Loucy (cell line): ENCODE measurements at regions not wholly inside any gene's neighbourhood (a gene's known extent, or its start where the extent isn't known, plus 50 kb on each side); places are given as distances from the start of the nearest gene placed in this dataset.

ENCODE experiments used
- H2AFZ ChIP-seq: fragments of 200-600 bp; sonication (generic); 2 replicates; pipeline ENCODE4 v1.6.0; 2016; ENCODE audit warnings: antibody characterized with exemption, mild to moderate bottlenecking, low read length, moderate library complexity
- H3F3A ChIP-seq: fragments of 200-600 bp; 2 replicates; pipeline ENCODE4 v1.6.0; 2016; ENCODE audit warnings: antibody characterized with exemption, low read depth, mild to moderate bottlenecking
- H3K27me3 ChIP-seq: fragments of 200-600 bp; sonication (generic); 2 replicates; pipeline ENCODE4 v1.6.1; 2014; ENCODE audit warnings: low read length, mild to moderate bottlenecking; ENCODE audit not compliant: insufficient read depth, poor library complexity, severe bottlenecking
- H3K36me3 ChIP-seq: fragments of 200-600 bp; sonication (generic); 2 replicates; pipeline ENCODE4 v1.6.1; 2016; ENCODE audit warnings: low read length; ENCODE audit not compliant: insufficient read depth
- H3K4me1 ChIP-seq: fragments of 200-600 bp; sonication (generic); 2 replicates; pipeline ENCODE4 v1.5.1; 2014; ENCODE audit warnings: low read length, mild to moderate bottlenecking; ENCODE audit not compliant: insufficient read depth, poor library complexity, severe bottlenecking
- H3K4me2 ChIP-seq: fragments of 200-600 bp; sonication (generic); 2 replicates; pipeline ENCODE4 v1.6.0; 2014; ENCODE audit warnings: antibody characterized with exemption, low read length, low read depth, mild to moderate bottlenecking; ENCODE audit not compliant: poor library complexity, severe bottlenecking
- H3K4me3 ChIP-seq: fragments of 200-600 bp; sonication (generic); 2 replicates; pipeline ENCODE4 v1.5.1; 2014; ENCODE audit warnings: low read length, mild to moderate bottlenecking, mixed read lengths; ENCODE audit not compliant: poor library complexity, severe bottlenecking
- H3K79me2 ChIP-seq: fragments of 200-600 bp; sonication (generic); 2 replicates; pipeline ENCODE4 v1.6.1; 2014; ENCODE audit warnings: low read length; ENCODE audit not compliant: insufficient read depth
- H3K9ac ChIP-seq: fragments of 200-600 bp; sonication (generic); 2 replicates; pipeline ENCODE4 v1.6.0; 2014; ENCODE audit warnings: mild to moderate bottlenecking, low read depth, low read length, moderate library complexity; ENCODE audit not compliant: poor library complexity, severe bottlenecking
- H3K9me2 ChIP-seq: fragments of 200-600 bp; sonication (generic); replicated peaks from 2 replicates; pipeline ENCODE4 v1.6.1; 2016; ENCODE audit warnings: low read depth, low read length, mixed read lengths
- H3K9me3 ChIP-seq: fragments of 200-600 bp; sonication (generic); 2 replicates; pipeline ENCODE4 v1.6.1; 2014; ENCODE audit warnings: mild to moderate bottlenecking, antibody characterized with exemption, low read length, low read depth; ENCODE audit not compliant: insufficient read depth
- H4K20me1 ChIP-seq: fragments of 200-600 bp; sonication (generic); 2 replicates; pipeline ENCODE4 v1.6.0; 2014; ENCODE audit warnings: antibody characterized with exemption, low read length, mild to moderate bottlenecking; ENCODE audit not compliant: insufficient read depth, poor library complexity, severe bottlenecking
- CTCF ChIP-seq: fragments of 200-600 bp; sonication (generic); conservative IDR thresholded peaks from 2 replicates; pipeline ENCODE4 v1.5.1; 2014; ENCODE audit warnings: mild to moderate bottlenecking, antibody characterized with exemption, low read length
- EZH2phosphoT487 ChIP-seq: fragments of 200-600 bp; IDR thresholded peaks from 2 replicates; pipeline ENCODE4 v1.6.1; 2018; ENCODE audit warnings: antibody characterized with exemption, mild to moderate bottlenecking, moderate library complexity, borderline replicate concordance

DNA sequence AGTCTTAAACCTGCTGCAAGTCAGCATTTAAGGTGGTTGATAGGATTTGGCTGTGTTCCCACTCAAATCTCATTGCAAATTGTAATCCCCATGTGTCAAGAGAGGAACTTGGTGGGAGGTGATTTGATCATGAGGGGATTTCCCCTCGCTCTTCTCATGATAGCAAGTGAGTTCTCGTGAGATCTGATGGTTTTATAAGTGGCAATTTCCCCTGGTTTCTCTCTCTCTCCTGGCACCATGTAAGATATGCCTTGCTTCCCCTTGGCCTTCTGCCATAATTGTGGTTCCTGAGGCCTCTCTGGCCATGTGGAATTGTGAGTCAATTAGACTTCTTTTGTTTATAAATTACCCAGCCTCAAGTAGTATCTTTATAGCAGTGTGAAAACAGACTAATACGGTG lies 84.3 kb upstream of the SMC2 start:
- no peak overlapping the region for H2AFZ ChIP-seq
- H4K20me1 ChIP-seq: no peaks in the 10 kb centered on the region
- no peak for TF ChIP-seq EZH2phosphoT487
- TF ChIP-seq CTCF: no peak
- H3K9ac ChIP-seq: no peak overlapping the region
- no peaks in the 10 kb centered on the region for H3K36me3 ChIP-seq
- H3K4me3 ChIP-seq: no peak overlapping the region
- no peaks in the 10 kb centered on the region for H3K27me3 ChIP-seq
- no peaks in the 10 kb centered on the region for H3K9me2 ChIP-seq
- H3F3A ChIP-seq: no peaks in the 10 kb centered on the region
- H3K4me1 ChIP-seq: no peaks in the 10 kb centered on the region
- no peak overlapping the region for H3K4me2 ChIP-seq
- H3K9me3 ChIP-seq: no peaks in the 10 kb centered on the region
- H3K79me2 ChIP-seq: no peaks in the 10 kb centered on the region

DNA sequence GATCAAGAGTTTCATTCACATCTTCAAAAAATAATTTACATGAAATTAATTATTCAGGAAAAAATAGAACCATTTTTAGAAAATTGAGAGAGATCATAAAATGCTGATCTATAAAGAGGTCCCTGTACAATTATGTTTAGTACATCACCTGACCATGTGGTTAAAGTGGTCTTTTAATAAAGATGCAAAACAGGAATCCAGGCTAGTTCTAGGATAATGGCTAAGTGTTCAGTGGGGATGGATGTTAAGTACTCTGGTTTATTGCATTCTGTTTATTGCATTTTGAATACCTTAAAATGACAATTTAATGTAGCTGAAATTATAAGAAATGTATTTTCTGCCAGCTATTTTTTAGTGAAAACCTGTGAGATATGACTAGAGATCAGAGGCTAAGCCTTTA lies 72.0 kb upstream of the SMC2 start:
- no peak for TF ChIP-seq EZH2phosphoT487
- no peak for TF ChIP-seq CTCF
- Histone ChIP-seq H4K20me1 (no peaks in the 10 kb centered on the region), H3K4me1 (no peaks in the 10 kb centered on the region), H3K9ac (no peak overlapping the region), H3F3A (no peaks in the 10 kb centered on the region), H2AFZ (no peak overlapping the region), H3K79me2 (no peaks in the 10 kb centered on the region), H3K27me3 (no peaks in the 10 kb centered on the region), H3K36me3 (no peaks in the 10 kb centered on the region), H3K9me3 (no peaks in the 10 kb centered on the region), H3K4me3 (no peak overlapping the region), H3K9me2 (no peaks in the 10 kb centered on the region), H3K4me2 (no peak overlapping the region)

GRCh38 chr9:104025104-104025503 lies 69.0 kb upstream of the SMC2 start:
- Histone ChIP-seq H3K4me3 (no peak overlapping the region), H3K27me3 (no peaks in the 10 kb centered on the region), H3K79me2 (no peaks in the 10 kb centered on the region), H2AFZ (no peak overlapping the region), H3K9me2 (no peaks in the 10 kb centered on the region), H4K20me1 (no peaks in the 10 kb centered on the region), H3K36me3 (no peaks in the 10 kb centered on the region), H3K9me3 (no peaks in the 10 kb centered on the region), H3K4me1 (no peaks in the 10 kb centered on the region), H3K9ac (no peak overlapping the region), H3K4me2 (no peak overlapping the region), H3F3A (no peaks in the 10 kb centered on the region)
- TF ChIP-seq CTCF (no peak), EZH2phosphoT487 (no peak)
